GM19438 (cell line): ENCODE measurements at regions not wholly inside any gene's neighbourhood (a gene's known extent, or its start where the extent isn't known, plus 50 kb on each side); places are given as distances from the start of the nearest gene placed in this dataset.

Source experiments
- ATAC-seq: cut with Tn5 transposase; IDR thresholded peaks from one replicate; pipeline ENCODE4 v1.9.1; 2021; ENCODE audit warnings: low read depth; ENCODE audit not compliant: unreplicated experiment

DNA sequence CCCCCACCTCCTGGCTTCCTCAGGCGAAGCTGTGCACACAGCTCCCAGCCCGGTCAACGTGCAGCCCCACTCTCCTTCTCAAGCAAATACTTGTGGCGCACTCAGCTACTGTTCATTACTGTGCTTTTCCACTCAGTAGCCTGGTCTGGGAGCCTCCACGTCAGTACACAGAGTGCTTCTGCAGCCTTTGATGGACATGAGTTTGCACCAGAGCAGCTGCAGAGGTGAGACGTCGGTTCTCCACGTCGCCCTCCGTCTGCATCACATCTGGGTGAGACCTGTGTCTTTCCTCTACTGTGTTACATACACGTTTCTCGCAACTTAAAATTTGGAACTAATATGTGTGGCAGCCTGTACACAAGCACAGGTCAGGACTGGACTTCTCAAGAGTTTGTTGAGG, 334.3 kb downstream of the C16orf95 start:
- no peak for ATAC-seq

DNA sequence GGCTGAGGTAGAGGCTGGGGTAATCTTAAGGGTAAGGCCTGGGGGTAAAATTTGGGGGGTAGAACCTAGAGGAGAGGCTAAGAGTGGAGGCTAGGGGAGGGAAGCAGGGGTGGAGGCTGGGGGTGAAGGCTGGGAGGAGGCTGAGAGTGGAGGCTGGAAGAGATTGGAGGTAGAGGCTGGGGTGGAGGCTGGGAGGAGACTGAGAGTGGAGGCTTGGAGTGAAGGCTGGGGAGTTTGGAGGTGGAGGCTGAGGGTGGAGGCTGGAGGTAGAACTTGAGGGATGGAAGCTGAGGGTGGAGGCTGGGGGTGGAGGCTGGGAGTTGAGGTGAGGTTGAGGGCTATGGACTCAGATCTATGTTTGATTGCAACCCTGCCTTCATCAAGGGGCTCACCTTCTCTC, 333.6 kb downstream of the C16orf95 start:
- no peak for ATAC-seq

GRCh38 chr16:86984343-86984742, 332.8 kb downstream of the C16orf95 start:
- no peak for ATAC-seq

GRCh38 chr16:86984991-86985647, 332.1 kb downstream of the C16orf95 start:
- no peak for ATAC-seq

DNA sequence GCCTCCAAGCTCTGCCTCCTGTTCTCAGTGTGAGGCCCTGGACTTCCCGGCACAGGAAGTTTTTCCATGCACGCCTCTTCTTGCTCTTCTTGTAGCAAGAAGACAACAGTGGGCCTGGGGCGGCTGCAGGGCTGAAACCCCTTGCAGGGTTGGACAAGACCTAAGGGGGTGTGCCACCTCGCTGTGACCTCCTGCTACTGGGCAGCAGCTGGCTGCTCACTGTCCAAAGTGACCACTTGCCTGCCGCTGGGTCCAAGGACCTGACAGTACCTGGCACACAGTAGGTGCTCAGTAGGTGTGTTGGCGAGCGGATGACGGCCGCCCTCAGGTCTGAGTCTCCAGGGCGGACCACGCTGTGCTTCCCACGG, 331.6 kb downstream of the C16orf95 start:
- ATAC-seq = no peak

DNA sequence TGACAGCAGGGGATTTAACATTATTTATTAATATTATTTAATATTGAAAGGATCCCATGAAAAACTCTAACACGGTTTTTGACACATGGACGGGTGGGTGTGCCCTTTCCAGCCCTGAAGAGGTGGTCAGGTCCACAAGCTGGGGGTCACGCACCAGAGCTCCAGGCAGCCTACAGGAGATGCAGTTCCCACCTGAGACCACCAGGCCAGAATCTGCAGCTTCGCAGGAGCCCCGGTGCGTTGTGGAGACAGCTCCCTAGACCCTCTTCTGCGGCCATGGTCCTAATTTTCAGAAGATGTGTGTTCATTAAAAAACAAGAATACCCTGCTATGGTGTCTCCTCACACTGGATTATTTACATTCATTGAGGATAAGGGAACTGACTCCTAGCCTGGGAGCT, 331.1 kb downstream of the C16orf95 start:
- ATAC-seq = no peak

- ATAC-seq = no peak
Observed at GRCh38 chr16:86986809-86987487, 330.2 kb downstream of the C16orf95 start.

- ATAC-seq = no peak
Observed at GRCh38 chr16:86987746-86988670, 329.2 kb downstream of the C16orf95 start.

GRCh38 chr16:86988920-86989696, 328.1 kb downstream of the C16orf95 start:
- no peak for ATAC-seq

GRCh38 chr16:86990451-86990850, 326.7 kb downstream of the C16orf95 start:
- no peak for ATAC-seq

DNA sequence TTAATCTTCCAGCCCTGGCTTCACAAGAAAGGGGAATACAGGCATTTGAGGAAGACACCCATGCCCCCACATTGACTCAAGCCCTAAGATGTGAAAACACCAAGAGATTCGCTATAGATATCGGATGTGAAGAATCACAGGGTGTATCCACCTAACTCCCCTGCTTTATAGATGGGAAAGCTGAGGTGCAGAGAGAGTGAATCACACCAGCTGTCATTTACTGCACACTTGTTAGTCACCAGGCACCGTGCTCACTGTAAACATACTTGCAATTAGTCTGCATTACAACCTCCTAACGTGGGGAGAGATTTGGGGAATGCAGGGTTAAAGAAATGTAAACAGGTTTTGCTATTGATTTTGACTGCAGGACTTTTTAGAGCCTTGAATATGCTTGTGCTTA, 325.5 kb downstream of the C16orf95 start:
- ATAC-seq = no peak

GRCh38 chr16:86992587-86992986, 324.6 kb downstream of the C16orf95 start:
- no peak for ATAC-seq

DNA sequence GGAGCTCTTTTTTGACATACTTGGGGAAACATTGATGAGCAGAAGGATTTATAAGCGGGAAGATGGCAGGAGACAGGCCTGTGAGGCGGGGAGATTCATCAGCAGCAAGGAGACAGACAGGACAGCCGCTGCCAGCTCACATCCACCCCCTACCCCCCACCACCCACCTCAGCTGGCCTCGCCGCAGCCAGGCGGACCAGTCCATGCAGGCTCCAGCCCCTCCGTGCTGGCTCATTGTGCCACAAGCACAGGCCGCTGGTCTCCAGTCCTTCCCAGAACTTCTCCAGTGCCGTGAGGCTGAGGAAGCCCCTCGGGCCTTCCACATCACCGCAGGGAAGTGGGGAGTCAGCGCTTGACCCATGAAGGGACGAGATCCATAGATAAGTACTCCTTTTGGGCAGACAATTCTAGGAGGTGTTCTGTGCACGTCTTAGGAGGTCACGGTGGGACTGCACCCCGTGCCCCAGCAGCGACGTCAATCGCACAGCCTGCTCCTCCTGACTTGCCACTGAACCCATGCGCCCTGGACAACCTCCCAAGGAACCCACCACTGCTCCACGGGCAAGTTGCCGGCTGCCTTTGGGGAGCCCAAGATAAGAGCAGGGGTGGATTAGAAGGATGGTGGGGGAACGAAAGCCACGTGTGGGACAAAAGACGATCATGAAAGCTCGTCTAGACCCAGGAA, 323.6 kb downstream of the C16orf95 start:
- no peak for ATAC-seq

DNA sequence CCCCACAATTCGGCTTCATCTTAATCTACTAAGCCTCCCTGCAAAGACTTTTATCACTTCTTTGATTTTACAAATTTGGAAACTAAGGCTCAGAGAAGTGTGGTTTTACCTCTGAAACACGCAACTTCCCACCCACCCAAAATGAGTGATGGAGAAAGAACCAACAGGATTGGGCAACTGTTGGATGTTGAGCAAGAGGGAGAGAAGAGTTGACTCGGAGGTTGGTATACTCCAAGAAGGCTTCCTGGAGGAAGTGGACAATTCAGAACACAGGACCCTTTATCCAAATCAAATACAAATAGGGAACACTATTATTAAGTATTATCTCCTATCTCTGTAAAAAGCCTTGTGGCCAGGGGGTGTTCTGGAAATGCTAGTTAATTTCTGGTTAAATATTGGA, 323.0 kb downstream of the C16orf95 start:
- no peak for ATAC-seq

- no peak for ATAC-seq
Observed at GRCh38 chr16:86994651-86995171, 322.5 kb downstream of the C16orf95 start.

GRCh38 chr16:86995456-86995855, 321.7 kb downstream of the C16orf95 start:
- ATAC-seq = no peak

- no peak for ATAC-seq
Observed at GRCh38 chr16:86996081-86996480, 321.1 kb downstream of the C16orf95 start.

DNA sequence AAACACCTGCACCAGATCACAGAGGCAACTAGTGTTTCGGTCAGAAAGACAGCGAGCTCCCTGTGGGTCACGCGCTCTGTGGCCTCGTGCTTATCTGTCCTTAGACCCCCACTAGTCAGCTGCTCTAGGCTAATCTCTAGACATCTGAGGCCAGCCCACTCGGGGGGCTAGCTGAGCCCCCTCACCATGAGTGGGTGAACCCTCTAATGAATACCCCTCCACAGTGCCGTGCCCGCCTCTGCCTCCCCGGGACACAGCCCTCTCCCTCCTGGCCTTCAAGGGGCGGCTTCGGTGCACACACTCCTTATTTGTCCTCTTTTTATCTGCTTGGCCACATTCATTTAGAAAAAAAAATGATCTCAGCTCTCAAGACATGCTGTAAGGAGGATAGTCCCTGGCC, 320.1 kb downstream of the C16orf95 start:
- ATAC-seq = no peak

DNA sequence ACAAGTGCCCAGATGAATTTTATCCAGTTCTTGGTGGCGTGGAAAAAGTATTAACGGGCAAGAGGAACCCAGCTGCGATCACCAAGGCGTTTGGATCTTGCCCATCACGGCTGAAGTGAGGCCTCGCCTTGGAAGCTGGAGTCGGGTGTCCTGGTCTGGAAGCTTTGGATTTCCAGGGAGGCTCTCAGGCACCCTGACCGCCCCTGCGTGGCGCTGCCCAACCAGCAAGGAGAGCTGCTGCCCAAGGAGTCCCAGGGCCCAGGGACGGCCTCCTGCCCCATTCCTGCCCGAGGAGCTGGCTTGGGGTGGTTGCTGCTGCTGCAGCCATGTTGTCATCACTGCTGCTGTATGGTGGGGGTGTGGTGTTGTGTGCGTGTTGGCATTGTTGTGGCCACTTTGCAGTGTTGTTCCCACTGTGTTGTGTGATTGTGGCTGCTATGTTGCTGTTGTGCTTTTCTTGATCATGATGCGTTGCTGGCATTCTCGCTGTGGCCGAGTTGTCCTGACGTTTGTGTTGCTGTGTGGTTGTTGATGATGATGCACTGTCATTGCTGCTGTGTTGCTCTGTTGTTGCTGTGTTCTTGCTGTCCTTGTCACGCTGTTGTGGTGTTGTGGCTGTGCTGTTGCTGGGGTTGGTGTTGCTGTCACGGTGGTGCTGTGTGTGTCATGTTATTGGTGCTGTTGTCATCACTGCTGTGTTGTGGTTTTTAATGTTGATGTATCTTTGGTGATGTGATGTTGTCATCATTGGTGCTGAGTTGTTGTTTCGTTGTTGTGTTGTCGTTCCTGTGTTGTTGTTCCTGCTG, 318.8 kb downstream of the C16orf95 start:
- no peak for ATAC-seq
